ENCODE measurements at regions not wholly inside any gene's neighbourhood (a gene's known extent, or its start where the extent isn't known, plus 50 kb on each side); places are given as distances from the start of the nearest gene placed in this dataset.

DNA sequence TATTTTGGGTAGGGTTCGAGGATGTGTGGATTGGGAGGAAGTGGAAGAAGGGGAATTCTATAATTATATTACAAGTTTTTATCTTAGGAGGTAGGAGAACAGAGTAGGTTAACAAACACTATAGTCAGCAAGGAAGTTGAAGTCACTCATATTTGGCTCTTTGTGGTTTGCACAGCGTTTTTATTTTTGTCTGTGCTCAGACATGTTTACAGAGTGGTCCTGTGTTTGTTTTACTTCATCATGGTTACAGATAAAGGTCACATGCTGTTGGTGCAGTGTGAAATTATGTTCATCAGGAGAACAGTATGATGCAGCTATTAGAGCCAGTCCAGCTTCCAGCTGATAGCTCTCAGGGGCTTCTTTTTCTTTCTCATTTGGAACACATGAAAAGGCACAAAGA, 299.9 kb upstream of the SFRP2 start:
- no peak for DNase-seq (ENCODE audit: low spot score)

DNA sequence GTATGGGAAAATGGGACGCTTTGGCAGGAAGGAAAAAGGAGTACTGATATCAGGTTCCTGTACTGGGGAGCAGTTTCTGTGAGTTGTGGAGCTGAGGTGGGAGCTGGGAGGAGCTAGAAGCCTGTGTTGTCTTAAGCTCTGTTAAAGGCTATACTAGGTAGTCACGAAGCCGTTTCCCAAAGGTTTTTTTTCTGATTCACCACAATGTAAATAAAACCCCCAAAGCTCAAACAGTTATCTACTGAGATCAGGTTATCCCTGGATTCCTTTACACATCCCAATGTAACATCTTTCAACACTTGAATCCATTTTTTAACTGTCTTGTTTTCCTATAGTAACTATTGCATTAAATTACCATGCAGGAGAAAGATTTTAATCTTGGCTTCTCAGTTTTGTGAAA, 297.4 kb upstream of the SFRP2 start:
- DNase-seq (ENCODE audit: low spot score): no peak

DNA sequence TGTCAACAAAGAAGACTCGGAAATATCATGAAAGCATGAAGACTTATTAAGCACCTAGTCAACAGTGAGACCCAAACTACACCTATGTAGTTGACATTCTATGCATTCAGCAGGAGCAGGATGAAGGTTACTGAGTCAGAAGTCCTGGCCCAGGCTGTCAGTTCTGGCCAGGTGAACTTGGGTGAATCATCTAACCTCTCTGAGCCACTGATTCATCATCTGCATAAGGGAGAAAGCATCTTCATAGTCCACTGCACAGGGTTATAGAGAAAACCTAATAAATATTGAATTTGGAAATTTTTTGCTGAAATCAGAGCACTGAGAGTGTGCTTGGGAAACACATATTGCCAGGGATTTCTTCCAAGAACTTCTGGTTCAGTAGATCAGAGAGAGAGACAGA, 296.0 kb upstream of the SFRP2 start:
- DNase-seq (ENCODE audit: low spot score): peak; percentile 24

DNA sequence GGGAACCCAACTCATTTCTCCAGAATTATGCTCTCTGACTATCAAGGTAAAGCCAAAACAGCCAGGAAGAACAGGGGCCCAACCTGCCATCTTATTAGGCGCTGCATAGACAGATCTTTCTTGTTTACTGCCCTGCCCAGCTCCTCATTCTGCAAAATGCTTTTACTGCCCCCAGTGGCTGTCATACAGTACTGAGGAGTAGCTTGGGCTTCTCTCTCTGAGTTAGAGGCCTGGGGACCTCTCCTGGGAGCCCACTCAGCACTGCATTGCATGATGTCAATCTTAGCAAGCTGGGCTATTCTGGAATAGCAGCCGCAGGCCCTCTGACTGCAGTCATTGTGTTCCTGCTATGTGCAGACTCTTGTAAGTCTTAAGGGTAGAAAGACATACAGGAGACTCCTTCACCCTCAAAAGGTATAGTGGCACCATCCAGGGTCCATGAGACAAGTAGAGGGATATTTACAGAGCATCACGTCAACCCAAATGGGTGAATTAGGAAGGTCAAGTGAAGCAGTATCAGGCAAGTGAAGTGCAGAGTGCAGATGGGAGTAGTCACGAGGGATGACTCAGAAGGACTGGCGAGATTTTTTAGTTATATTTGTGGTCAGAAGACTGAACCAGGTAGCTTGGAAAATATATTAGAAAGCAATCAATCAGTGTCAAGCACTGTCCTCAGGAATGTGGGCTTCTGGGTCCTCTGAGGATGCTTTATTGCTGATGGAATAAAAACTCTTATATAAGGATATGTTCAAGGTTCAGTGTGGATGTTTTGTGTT, 294.1 kb upstream of the SFRP2 start:
- DNase-seq (ENCODE audit: low spot score): no peak

DNA sequence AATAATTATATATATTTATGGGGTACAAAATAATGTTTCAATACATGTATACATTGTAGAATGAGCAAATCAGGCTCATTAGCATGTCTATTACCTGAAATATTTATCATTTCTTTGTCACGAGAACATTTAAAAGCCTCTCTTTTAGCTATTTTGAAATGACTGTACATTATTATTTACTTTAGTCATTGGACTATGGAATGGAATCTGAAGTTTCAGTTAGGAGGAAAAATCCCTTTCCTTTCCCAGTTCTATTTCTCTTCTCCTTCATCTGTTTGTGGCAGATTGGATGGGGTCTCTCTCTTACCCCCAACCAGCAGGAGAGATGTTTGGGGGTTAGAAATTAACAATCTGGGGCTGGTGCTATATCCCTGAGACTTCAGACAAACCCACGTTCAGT, 292.5 kb upstream of the SFRP2 start:
- DNase-seq (ENCODE audit: low spot score): no peak

DNA sequence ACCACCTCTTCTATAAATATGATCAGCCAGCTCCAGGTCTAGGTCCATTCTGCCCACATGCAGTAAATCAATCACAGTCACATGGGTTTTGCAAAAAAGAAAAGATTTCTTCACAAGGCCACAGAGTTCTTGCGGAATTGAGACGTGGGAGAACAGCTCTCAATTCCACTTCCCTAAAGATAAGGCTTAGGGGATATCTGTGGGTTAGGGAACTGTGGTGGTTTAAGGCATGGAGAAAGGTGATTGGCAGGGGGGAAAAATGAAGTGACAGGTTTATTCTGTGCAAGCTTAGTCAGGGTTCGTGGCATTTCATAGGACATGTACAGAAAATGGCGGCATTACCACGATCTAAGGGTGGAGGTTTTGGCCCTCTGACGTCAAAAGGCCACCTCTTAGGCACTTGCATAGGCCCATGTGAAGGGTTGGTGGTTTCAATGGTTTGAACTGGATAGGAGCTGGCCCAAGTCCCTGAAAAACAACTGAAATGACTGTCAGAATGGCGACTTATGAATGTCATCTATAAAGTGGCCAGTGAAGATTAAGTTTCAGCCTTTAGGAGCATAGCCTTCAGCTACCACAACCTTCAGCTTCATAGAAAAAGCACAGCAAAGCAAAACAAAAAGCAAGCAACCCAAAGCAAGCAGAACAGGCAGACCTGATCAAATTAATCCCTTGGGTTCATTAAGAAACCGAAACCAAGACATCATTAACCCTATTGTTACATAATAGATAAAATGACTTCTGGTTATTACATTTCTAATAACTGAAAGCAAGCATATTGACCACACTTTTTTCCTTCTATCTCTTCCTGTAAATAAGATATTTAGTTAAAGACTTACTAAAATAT, 289.8 kb upstream of the SFRP2 start:
- no peak for DNase-seq (ENCODE audit: low spot score)

GRCh38 chr4:154076921-154077320, 288.0 kb upstream of the SFRP2 start:
- DNase-seq (ENCODE audit: low spot score): no peak

DNA sequence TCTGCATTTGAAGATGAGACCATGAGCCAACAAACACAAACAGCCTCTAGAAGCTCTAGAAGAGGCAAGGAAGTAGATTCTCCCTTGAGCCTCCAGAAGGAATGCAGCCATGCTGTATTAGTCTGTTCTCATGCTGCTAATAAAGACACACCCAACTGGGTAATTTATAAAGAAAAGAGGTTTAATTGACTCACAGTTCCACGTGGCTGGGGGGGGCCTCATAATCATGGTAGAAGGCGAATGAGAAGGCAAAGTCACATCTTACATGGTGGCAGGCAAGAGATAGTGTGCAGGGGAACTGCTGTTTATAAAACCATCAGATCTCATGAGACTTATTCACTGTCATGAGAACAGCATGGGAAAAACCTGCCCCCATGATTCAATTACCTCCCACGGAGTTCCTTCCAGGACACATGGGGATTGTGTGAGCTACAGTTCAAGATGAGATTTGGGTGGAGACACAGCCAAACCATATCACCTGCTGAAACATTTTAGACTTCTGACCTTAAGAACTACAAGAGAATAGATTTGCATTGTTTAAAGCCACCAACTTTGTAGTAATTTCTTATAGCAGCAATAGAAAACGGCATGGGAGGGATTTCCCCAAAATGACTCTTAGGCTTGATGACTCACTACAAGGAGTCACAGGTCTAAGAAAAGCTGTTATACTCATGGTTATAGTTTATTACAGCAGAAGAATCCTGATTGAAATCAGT, 284.4 kb upstream of the SFRP2 start:
- DNase-seq (ENCODE audit: low spot score): no peak

DNA sequence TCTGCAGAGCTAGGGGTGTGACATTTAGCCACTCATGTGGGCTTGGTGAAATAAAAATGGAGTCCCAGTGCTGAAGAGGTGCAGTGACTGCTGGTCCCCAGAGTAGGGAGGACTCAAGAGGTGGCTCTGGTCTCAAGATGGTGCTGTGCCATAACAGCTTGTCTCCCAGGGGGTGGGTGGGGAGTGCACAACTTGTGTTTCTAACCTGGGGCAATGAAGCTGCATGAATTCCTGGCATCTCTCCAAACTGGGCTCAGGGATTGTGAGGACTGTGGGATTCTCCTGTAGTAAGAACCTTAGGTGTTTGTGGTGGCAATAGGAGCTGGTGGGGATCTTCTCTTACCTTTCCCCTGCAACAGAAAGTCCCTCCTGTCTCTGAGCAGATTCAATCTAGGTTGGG, 278.9 kb upstream of the SFRP2 start:
- no peak for DNase-seq (ENCODE audit: low spot score)

DNA sequence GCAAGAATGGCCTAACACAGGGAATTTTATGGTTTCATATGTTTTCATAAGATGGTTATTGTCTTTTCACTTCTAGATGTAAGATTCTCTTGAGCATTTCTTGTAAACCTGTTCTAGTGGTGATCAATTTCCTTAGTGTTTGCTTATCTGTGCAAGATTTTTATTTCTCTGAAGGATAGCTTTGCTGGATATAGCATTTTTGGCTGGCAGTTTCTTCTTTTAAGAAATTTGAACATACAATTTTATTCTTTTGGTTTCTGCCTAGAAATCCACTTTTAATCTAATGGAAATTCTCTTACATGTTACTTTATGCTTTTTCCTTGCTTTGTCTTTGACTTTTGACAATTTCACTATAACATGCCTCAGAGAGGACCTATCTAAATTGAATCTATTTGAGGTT, 276.5 kb upstream of the SFRP2 start:
- DNase-seq (ENCODE audit: low spot score): no peak

GRCh38 chr4:154064244-154064643, 275.4 kb upstream of the SFRP2 start:
- DNase-seq (ENCODE audit: low spot score): no peak

DNA sequence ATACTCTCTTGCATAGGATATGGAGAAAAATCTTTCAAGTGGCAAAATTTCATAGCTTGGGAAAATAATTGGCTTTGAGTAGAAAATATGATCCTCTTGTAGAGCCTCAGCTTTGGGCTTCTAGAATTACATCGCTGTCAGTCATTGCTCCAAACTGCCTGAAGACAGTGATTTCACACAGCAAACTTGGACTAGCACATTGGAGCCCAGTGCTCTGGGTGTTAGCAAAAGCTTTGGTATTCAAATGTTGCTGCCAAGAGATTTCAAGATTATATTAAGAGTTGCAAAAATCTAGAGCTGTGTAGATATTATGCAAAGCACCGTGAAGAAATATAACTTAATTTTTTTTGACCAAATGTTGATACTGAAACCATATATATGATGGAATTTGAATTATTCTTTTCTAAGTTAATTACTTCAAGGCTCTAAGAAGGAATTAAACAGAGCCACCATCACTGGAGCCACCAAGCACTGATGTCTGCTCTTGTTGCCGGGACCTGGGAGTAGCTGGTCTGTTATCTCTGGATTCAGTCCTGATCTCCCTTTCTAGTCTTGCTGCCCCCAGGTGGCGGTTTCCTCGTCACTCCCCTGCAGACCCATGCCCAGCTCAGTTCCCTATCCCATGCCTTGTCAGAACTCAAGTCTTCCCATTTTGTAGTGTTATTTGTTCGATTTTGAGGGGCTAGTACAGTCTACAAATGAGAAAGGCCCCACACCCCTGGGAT, 260.7 kb upstream of the SFRP2 start:
- no peak for DNase-seq (ENCODE audit: low spot score)

- no peak for DNase-seq (ENCODE audit: low spot score)
These were observed 258.9 kb upstream of the SFRP2 start for GRCh38 chr4:154047733-154048132.

- no peak for DNase-seq (ENCODE audit: low spot score)
These were observed 256.0 kb upstream of the SFRP2 start for GRCh38 chr4:154044742-154045485.

DNA sequence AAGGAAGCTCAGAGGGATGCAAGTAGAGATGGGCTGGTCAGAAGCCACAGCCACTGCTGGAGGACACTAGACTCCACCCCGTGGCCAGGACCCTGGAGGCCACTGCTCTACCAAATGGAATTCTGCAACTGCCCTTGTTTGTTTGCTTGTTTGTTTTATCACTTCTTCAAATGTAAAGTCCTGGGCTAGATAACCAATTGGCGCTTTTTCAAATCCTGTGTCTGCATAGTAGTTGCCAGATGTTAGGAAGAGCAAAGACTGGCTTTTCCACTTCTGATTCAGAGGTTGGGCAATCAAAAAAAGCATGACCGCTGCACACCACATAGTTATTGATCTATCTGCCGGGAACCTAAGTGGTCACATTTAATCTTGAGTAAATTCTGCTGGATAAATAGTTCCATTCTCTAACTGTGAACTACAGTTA, 255.2 kb upstream of the SFRP2 start:
- DNase-seq (ENCODE audit: low spot score): no peak

DNA sequence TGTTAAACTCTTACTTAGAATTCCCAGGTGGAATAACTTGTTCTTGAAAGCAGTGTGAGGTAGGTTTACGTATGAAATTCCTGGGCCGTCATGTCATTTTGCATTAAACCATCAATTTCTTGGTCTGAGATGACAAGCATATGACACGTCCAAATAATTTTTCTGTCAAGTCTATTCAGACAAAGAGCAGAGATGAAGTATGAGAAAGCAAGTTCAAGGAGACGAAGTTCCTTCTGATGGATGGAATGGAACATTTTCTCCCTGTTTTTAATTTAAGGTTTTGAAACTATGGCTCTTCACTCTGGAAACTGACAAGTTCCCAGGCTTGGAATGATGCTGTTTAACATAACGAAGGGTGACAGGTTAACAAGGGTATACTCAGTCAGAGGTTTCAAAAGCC, 252.8 kb upstream of the SFRP2 start:
- no peak for DNase-seq (ENCODE audit: low spot score)

GRCh38 chr4:154039435-154040343, 250.8 kb upstream of the SFRP2 start:
- DNase-seq (ENCODE audit: low spot score): no peak

DNA sequence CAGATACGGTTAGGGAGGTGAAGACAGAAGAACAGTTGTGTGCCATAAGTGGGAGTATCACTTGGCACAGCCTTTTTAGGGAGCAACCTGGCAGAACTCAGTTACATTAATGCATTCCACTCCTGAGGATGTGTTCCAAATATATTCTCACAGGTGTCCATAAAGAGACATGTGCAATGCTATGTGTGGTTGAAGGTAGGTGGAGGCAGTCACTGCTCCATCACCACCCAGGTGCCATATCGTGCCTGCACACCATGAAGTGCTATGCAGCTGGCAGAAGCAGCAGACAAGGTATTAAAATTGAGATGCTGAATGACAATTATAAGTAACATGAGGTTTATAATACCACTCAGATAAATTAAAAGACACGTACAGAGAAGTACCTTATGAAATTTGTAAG, 248.0 kb upstream of the SFRP2 start:
- DNase-seq (ENCODE audit: low spot score): no peak

DNA sequence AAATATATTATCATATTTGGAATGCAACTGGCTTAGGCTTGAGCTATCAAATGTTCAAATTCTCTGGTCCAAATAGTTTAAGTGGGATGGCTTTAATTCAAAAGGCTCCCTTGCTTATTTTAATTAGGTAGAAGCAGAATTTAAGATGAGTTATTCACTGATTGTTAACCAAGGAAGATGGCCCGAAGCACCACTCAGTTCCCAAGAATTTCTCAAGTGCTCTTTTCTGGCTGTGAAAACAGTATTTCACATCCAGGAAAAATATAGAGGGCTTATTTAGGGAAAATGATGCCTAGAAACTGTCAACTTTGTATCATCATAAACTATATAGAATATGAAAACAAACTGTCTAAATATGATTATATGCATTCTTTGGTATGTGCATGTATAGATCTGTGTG, 246.5 kb upstream of the SFRP2 start:
- no peak for DNase-seq (ENCODE audit: low spot score)

GRCh38 chr4:154033921-154034320, 245.0 kb upstream of the SFRP2 start:
- no peak for DNase-seq (ENCODE audit: low spot score)

All from pons (tissue), 1 donor.